Fibroblast of lung (primary cell): ENCODE measurements at regions not wholly inside any gene's neighbourhood (a gene's known extent, or its start where the extent isn't known, plus 50 kb on each side); places are given as distances from the start of the nearest gene placed in this dataset.

Experiments used
- DNase-seq, 2 donors: peaks; one replicate each; pipeline versions ENCODE4 v3.0.0 to v3.0.0-alpha.2; 2010; ENCODE audit warnings: low read depth in 2 of 2
- H2AFZ ChIP-seq: 2 replicates; pipeline ENCODE4 v1.5.1; 2012; ENCODE audit warnings: low read length, control low read depth, inconsistent platforms
- H3K27ac ChIP-seq: 2 replicates; pipeline ENCODE4 v1.5.1; 2011; ENCODE audit warnings: low read length, control low read depth; ENCODE audit not compliant: insufficient read depth
- H3K27me3 ChIP-seq: 2 replicates; pipeline ENCODE4 v1.5.1; 2011; ENCODE audit warnings: mild to moderate bottlenecking, low read length; ENCODE audit not compliant: control insufficient read depth, insufficient read depth
- H3K36me3 ChIP-seq: 2 replicates; pipeline ENCODE4 v1.5.1; 2011; ENCODE audit warnings: low read length; ENCODE audit not compliant: control insufficient read depth, insufficient read depth
- H3K4me1 ChIP-seq: 2 replicates; pipeline ENCODE4 v1.5.1; 2011; ENCODE audit warnings: low read length; ENCODE audit not compliant: control insufficient read depth, insufficient read depth; ENCODE audit errors: extremely low read depth
- H3K4me2 ChIP-seq: 2 replicates; pipeline ENCODE4 v1.5.1; 2011; ENCODE audit warnings: low read length, control low read depth; ENCODE audit not compliant: insufficient read depth; ENCODE audit errors: extremely low read depth
- H3K4me3 ChIP-seq, 4 experiments: fragments of 200-600 bp in 1 of 4; sonication (generic) in 1 of 4; replicated peaks in 1 of 4; 2 replicates each; pipeline ENCODE4 v1.5.1; 2011 to 2016; ENCODE audit warnings: low read length in 4 of 4, low read depth in 3 of 4, mild to moderate bottlenecking in 3 of 4, control low read depth in 2 of 4, inconsistent platforms in 1 of 4, mixed read lengths in 1 of 4; ENCODE audit not compliant: insufficient read depth in 1 of 4; ENCODE audit errors: control extremely low read depth in 1 of 4
- H3K79me2 ChIP-seq: 2 replicates; pipeline ENCODE4 v1.5.1; 2012; ENCODE audit warnings: mild to moderate bottlenecking, low read length, inconsistent platforms; ENCODE audit not compliant: control insufficient read depth, insufficient read depth
- H3K9ac ChIP-seq: 2 replicates; pipeline ENCODE4 v1.5.1; 2011; ENCODE audit warnings: mild to moderate bottlenecking, low read length, control low read depth; ENCODE audit not compliant: insufficient read depth
- H3K9me3 ChIP-seq: 2 replicates; pipeline ENCODE4 v1.5.1; 2012; ENCODE audit warnings: low read depth, low read length; ENCODE audit not compliant: control insufficient read depth, insufficient read depth
- H4K20me1 ChIP-seq: 2 replicates; pipeline ENCODE4 v1.5.1; 2011; ENCODE audit warnings: low read length; ENCODE audit not compliant: control insufficient read depth, insufficient read depth; ENCODE audit errors: extremely low read depth
- EZH2 ChIP-seq: IDR thresholded peaks from 2 replicates; pipeline ENCODE4 v1.5.1; 2012; ENCODE audit warnings: low read length, control low read depth, mild to moderate bottlenecking; ENCODE audit errors: missing control alignments
- TF ChIP-seq, protein P1 (sequence below), 2 donors: IDR thresholded peaks in 1 of 2; conservative IDR thresholded peaks in 1 of 2; 1 replicate in 1 of 2; 2 replicates in 1 of 2; pipeline ENCODE4 v1.5.1; 2011 to 2012; ENCODE audit warnings: low read length in 2 of 2, control low read depth in 1 of 2, inconsistent platforms in 1 of 2, low read depth in 1 of 2, mild to moderate bottlenecking in 1 of 2

DNA sequence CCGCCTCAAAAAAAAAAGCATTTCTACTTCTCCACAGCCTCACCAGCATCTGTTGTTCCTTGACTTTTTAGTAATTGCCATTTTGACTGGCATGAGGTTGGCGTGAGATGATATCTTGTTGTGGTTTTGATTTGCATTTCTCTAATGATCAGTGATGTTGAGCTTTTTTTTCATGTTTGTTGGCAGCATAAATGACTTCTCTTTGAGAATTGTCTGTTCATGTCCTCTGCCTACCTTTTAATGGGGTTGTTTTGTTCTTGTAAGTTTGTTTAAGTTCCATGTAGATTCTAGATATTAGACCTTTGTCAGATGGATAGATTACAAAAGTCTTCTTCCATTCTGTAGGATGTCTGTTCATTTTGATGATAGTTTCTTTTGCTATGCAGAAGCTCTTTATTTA lies 182.9 kb downstream of the FOXG1 start:
- no peak for DNase-seq
- TF ChIP-seq, protein P1, sequence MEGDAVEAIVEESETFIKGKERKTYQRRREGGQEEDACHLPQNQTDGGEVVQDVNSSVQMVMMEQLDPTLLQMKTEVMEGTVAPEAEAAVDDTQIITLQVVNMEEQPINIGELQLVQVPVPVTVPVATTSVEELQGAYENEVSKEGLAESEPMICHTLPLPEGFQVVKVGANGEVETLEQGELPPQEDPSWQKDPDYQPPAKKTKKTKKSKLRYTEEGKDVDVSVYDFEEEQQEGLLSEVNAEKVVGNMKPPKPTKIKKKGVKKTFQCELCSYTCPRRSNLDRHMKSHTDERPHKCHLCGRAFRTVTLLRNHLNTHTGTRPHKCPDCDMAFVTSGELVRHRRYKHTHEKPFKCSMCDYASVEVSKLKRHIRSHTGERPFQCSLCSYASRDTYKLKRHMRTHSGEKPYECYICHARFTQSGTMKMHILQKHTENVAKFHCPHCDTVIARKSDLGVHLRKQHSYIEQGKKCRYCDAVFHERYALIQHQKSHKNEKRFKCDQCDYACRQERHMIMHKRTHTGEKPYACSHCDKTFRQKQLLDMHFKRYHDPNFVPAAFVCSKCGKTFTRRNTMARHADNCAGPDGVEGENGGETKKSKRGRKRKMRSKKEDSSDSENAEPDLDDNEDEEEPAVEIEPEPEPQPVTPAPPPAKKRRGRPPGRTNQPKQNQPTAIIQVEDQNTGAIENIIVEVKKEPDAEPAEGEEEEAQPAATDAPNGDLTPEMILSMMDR (conservative IDR thresholded peaks at IDR 0.05 in 1 of 2, IDR thresholded peaks at IDR 0.05 in 1 of 2; ENCODE audit: low read depth in 1 of 2, low read length in 2 of 2), result no peak
- no peak for TF ChIP-seq EZH2
- H3K4me3 ChIP-seq, result no peak overlapping the region
- no peaks in the 10 kb centered on the region for H3K27me3 ChIP-seq
- H2AFZ ChIP-seq, result no peak overlapping the region
- no peaks in the 10 kb centered on the region for H3K36me3 ChIP-seq
- no peak overlapping the region for H3K27ac ChIP-seq
- no peak overlapping the region for H3K9ac ChIP-seq
- no peaks in the 10 kb centered on the region for H3K4me1 ChIP-seq
- H3K9me3 ChIP-seq, result no peaks in the 10 kb centered on the region
- no peaks in the 10 kb centered on the region for H3K79me2 ChIP-seq
- no peaks in the 10 kb centered on the region for H4K20me1 ChIP-seq
- no peak overlapping the region for H3K4me2 ChIP-seq

DNA sequence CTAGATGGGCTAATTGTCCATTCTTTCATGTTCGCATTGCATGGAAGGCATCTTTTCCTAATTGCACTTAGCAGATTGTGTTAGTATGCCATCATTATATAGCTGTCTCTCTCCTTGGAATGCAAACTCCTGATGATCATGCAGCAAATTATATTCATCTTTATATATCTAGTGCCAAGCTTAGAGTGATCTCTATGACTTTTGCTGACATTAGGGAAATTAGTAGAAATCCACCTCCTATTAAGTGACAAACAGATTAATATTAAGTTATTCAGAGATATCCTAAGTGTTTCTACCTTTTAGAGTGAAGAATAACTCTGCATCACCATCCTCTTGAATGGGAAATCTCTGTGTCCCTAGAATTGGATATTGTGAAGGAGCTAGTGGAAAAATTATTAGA lies 185.6 kb downstream of the FOXG1 start:
- TF ChIP-seq, protein P1 (conservative IDR thresholded peaks at IDR 0.05 in 1 of 2, IDR thresholded peaks at IDR 0.05 in 1 of 2; ENCODE audit: low read depth in 1 of 2, low read length in 2 of 2), result no peak
- no peak for TF ChIP-seq EZH2
- no peaks in the 10 kb centered on the region for H3K79me2 ChIP-seq
- H4K20me1 ChIP-seq, result no peaks in the 10 kb centered on the region
- no peak overlapping the region for H3K9ac ChIP-seq
- no peaks in the 10 kb centered on the region for H3K27me3 ChIP-seq
- H2AFZ ChIP-seq, result no peak overlapping the region
- no peak overlapping the region for H3K4me3 ChIP-seq
- no peaks in the 10 kb centered on the region for H3K9me3 ChIP-seq
- H3K27ac ChIP-seq, result no peak overlapping the region
- no peaks in the 10 kb centered on the region for H3K4me1 ChIP-seq
- H3K36me3 ChIP-seq, result no peaks in the 10 kb centered on the region
- H3K4me2 ChIP-seq, result no peak overlapping the region
- DNase-seq, result no peak

DNA sequence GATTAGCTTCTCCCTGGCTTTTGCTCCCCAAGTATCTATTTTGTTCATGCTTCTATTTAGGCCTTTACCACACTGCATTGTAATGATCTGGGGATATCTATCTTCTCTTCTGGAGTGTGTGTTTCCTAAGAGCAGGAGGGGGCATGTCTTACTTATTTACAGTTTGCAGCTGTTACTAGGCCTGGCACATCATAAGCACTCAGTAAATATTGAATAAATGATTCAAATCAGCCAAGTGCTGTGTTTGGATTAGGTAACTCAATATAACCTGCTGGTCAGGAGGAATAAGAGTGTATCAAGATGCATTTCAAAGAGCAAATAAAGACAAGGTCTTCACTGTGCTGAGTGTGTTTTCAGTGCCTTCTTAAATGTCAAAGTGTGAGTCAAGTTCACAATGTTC lies 186.1 kb downstream of the FOXG1 start:
- TF ChIP-seq EZH2, result no peak
- TF ChIP-seq, protein P1 (conservative IDR thresholded peaks at IDR 0.05 in 1 of 2, IDR thresholded peaks at IDR 0.05 in 1 of 2; ENCODE audit: low read depth in 1 of 2, low read length in 2 of 2), result no peak
- H3K4me3 ChIP-seq, result no peak overlapping the region
- no peak overlapping the region for H3K9ac ChIP-seq
- no peaks in the 10 kb centered on the region for H3K9me3 ChIP-seq
- H3K36me3 ChIP-seq, result no peaks in the 10 kb centered on the region
- H3K27me3 ChIP-seq, result no peaks in the 10 kb centered on the region
- H3K79me2 ChIP-seq, result no peaks in the 10 kb centered on the region
- no peaks in the 10 kb centered on the region for H4K20me1 ChIP-seq
- no peaks in the 10 kb centered on the region for H3K4me1 ChIP-seq
- DNase-seq, result no peak
- H3K27ac ChIP-seq, result no peak overlapping the region
- H3K4me2 ChIP-seq, result no peak overlapping the region
- H2AFZ ChIP-seq, result no peak overlapping the region
